ENCODE measurements at regions not wholly inside any gene's neighbourhood (a gene's known extent, or its start where the extent isn't known, plus 50 kb on each side); places are given as distances from the start of the nearest gene placed in this dataset.

- TF ChIP-seq, protein P1, sequence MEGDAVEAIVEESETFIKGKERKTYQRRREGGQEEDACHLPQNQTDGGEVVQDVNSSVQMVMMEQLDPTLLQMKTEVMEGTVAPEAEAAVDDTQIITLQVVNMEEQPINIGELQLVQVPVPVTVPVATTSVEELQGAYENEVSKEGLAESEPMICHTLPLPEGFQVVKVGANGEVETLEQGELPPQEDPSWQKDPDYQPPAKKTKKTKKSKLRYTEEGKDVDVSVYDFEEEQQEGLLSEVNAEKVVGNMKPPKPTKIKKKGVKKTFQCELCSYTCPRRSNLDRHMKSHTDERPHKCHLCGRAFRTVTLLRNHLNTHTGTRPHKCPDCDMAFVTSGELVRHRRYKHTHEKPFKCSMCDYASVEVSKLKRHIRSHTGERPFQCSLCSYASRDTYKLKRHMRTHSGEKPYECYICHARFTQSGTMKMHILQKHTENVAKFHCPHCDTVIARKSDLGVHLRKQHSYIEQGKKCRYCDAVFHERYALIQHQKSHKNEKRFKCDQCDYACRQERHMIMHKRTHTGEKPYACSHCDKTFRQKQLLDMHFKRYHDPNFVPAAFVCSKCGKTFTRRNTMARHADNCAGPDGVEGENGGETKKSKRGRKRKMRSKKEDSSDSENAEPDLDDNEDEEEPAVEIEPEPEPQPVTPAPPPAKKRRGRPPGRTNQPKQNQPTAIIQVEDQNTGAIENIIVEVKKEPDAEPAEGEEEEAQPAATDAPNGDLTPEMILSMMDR (IDR thresholded peaks at IDR 0.05): no peak
- TF ChIP-seq POLR2A (IDR thresholded peaks at IDR 0.05): no peak
Observed at GRCh38 chr14:26382901-26383685, 214.7 kb downstream of the NOVA1 start.
